HG03342 (cell line): ENCODE measurements at regions not wholly inside any gene's neighbourhood (a gene's known extent, or its start where the extent isn't known, plus 50 kb on each side); places are given as distances from the start of the nearest gene placed in this dataset.

Experiments
- ATAC-seq: cut with Tn5 transposase; IDR thresholded peaks from one replicate; pipeline ENCODE4 v1.9.1; 2021; ENCODE audit warnings: mild to moderate bottlenecking, moderate library complexity; ENCODE audit not compliant: unreplicated experiment

DNA sequence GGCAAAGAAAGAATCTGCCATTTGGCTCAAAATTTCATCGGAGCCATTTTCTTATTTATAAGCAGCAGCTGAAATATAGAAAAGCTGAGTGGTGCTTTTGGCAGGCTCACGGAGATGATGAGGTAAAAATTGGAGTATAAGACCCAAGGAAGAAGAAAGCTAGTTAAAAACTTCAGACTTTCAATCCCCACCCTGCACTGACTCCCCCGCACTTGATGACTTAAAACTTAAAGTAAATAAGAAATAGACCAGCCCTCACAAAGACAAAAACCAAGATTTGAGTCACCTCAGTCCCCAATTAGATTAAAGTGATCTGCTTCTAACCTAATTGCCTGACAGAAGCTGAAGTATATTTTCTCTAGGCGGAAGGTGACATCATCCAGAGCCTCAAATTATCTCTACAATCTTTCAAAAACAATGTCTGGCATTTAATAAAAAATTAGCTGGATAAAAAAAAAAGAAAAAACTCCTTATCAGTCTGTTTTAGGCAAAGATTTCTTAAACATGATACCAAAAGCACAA, 124.0 kb upstream of the PJA2 start:
- ATAC-seq, result no peak

GRCh38 chr5:109532773-109533364, 123.1 kb upstream of the PJA2 start:
- ATAC-seq, result no peak

DNA sequence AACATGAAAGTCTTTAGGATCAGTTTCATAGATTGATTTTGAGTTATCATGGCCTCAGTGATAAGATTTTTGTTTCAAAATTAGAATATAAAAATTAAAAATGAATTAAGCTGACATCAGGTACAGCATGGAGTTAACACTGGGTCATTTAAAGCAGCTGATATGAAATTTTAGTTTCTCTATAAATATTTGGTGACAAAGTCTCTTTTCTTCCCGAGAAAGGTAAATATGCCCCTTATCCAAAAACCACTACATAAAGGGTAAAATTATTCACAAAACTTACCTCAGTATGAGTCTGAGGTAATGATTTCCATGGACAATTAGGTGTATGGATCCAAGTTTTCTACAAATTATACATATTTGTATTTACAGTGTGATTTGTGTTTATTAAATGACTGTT, 121.5 kb upstream of the PJA2 start:
- ATAC-seq, result no peak

- ATAC-seq, result no peak
Measured at GRCh38 chr5:109529987-109530386, 120.2 kb upstream of the PJA2 start.

DNA sequence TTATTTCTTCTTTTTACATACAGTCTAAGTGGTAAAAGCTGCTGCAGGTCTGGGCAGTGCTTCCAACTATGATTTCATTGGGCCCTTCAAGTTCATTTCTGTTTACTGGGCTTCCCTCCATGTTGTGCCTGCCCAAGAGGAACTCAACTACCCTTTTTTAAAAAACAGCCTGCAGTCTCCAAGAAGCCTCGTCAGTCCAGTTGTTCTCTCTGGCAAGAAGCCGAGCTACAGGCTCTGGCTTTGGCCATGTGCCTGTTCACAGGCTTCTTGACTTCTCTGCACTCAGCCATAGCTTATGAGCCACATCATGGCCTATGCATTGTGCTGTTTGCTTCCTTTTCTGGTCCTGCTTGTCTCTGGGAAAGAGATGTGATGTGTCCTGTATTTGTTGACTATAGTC, 119.7 kb upstream of the PJA2 start:
- ATAC-seq, result no peak

- ATAC-seq, result no peak
Measured at GRCh38 chr5:109524555-109524954, 114.8 kb upstream of the PJA2 start.

DNA sequence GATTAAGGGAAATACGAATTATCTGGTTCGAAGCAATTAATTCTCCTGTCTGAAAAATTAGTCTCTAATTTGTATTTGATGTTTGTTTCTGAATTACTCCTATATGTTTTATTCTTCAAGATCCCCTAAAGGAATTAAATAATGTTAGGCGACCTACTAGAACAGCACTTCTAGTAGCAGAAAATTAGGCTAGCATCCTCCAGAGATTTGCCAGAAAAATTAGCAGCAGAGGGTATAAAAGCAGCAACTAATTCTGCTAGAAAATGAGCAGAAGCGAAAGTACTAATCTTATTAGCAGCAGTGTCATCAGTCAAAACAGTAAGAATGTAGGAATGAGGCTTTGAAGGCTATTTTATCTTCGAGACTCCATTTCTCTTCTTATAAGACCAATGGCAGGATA, 114.3 kb upstream of the PJA2 start:
- no peak for ATAC-seq

DNA sequence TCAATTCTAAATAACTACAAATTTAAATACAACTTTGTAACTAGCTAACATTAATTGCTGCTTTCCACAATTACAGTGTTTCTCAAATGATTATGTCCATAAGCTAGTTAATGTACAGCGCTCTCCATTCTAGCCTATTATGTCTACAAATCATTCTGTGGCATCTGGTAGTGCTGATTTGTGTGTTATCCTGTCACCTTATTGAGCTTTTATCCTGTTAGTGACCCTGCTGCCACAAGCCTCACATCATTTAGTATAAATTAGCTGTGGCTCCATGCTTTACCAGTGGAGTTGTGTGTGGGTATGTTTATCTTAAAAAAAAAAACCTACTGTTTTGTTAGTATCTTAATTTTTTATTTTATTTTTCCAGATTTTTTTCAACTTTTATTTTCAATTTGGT, 112.6 kb upstream of the PJA2 start:
- ATAC-seq, result no peak

- ATAC-seq, result no peak
Measured at GRCh38 chr5:109519416-109519815, 109.6 kb upstream of the PJA2 start.

- ATAC-seq, result no peak
Measured at GRCh38 chr5:109516390-109516789, 106.6 kb upstream of the PJA2 start.

DNA sequence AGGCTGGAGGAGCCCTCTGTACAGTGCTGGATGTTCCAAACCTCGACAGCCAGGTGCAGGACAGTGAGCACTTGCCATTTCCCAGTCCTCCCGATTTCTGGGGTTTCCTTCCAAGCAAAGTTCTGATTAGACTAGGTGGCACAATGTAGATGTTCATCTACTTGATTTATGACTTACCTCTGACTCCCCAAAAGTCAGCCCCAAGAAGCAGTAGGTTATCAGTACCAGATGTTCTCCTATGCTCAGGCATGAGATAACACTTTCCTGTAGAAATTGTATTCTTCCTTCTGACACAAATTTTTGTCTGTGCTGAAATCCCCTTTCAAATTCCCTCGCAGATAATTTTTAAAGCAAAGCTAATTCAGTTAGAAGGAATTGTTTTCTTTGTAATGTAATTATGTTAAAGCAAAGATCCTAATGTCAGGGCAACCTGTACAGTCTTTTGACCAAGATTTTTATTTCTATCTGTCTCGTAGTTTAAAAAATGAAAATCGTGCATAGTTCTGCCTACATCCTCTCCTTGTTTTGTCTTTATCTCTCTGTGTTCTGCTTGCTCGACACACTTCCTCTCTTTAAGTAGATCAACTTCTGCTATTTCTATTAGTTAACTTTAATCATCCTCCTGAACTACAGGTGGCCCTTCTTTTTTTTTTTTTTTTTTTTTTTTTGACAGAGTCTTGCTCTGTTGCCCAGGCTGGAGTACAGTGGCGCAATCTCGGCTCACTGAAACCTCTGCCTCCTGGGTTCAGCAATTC, 102.4 kb upstream of the PJA2 start:
- no peak for ATAC-seq

DNA sequence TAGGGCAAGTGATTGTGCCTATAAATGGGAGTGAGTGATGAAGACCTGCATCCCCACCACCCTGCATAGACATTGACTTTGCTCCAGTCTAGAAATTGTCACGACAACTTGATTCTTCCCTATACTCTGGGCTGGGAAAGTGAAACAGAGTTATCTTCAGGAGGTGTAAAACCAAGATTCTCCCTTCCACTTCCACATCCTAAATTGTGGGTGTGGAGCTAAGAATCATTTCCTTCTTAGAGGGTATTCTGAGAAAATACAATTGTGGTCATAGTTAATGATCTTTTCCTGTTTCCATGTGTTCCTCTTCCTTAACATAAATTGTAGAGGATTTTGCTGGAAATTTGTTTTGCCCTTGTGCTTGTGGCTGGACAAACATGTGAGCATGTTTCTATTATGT, 96.8 kb upstream of the PJA2 start:
- ATAC-seq, result no peak

DNA sequence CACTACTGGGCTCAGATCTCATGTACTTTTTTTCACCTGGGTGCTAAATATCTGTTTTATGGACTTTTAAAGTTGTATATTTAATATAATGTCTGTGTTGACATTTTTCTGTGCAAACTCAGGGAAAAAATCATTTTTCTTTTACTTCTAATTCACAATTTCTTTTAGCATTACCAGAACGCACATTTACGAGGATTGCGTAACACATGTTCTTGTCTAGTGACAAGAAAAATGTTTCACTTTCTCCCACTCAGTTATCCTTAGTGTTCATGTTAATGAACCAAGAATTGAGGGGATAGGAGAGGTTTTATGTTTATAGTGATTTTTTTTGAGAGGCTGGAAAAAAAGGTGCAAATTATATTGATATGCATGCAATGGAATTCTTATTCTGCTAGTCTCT, 86.3 kb upstream of the PJA2 start:
- ATAC-seq, result no peak

GRCh38 chr5:109487753-109488420, 78.1 kb upstream of the PJA2 start:
- ATAC-seq, result no peak

DNA sequence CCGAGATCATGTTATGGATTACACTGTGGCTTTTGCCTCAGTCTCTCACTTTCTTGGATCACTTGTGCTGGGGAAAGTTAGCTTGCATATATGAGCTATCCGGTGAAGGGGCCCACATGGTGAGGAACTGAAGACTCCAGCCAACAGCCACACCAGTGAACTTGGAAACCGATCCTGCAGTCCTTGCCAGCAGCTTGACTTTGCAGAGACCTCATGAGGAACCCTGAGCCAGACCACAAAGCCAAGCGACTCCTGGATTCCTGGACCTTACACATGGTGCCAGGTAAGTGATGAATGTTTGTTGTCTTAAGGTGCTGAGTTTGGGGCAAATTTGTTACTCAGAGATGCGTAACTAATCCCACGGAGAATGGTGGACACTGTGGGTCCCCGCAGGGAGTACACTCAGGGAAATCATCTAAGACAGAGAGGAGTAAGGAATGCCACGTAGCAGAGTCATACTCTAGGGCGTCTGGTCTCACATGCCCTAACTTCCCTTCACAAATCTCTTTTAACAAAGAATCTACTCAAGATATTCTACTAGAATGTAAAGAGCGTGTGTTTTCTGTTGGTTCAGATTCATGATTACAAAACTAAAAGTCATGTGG, 76.5 kb upstream of the PJA2 start:
- ATAC-seq, result no peak

- ATAC-seq, result no peak
Measured at GRCh38 chr5:109485030-109485429, 75.3 kb upstream of the PJA2 start.

DNA sequence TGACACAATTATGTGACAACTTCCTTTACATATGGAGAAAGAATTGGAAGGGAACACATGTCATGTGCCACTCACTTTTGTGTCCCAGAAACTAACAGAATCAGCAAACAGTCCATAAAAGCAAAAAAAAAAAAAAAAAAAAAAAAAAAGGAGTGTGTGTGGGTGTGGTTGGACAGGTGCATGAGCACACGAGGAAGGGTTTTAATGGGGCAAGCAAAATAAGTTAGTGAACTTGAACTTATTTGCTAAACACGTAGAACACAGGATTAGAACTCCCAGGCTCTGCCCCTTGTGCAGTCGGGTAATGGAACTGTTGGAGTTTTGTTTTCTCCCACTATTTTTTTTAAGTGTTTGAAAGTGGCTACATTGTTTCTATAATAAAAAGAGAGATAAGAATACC, 74.8 kb upstream of the PJA2 start:
- no peak for ATAC-seq

DNA sequence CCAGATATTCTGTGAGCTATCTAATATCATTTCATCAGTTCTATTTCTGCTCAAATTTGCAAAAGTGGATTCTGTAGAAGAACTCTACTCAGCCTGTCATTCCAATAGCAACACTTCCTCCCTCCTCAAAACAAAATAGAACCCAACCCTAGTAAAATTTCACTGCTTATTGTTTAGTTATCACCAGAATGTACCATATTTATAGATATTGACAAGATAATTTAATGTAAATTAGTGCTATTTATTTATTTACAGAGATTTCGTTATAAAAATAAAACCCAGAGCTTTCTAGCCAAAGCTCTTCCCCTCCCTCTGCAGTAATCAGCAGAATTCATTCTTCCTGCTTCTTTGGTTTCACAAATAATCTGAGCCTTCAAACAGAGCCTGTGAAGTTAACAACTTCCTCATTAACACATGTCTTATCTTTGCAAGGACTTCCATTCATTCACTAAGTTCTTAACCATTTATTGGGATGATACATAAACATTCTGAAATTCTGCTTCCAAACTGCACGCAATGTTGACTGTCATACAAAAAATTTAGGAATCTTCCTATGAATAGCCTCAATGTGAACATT, 73.7 kb upstream of the PJA2 start:
- ATAC-seq, result no peak

DNA sequence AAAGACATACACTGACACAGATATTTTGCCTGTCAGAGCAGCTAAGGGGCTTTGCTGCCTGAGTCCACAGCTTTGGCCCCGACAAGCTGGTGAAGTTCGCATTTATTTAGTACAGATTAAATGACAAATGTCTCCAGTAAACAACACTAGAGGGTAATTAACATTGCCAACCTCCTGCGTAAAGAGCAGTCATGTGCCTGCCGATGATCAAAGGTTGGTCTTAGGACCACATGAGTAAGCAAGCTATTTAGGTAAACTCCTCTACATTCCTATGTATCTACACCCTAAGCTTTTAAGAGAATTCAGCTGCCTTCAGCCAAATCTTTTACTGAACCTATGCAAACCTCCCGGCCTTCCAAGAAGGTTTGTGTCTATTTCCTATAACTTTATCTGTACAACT, 73.0 kb upstream of the PJA2 start:
- no peak for ATAC-seq

GRCh38 chr5:109479260-109479860, 69.6 kb upstream of the PJA2 start:
- peak; percentile 64 for ATAC-seq

DNA sequence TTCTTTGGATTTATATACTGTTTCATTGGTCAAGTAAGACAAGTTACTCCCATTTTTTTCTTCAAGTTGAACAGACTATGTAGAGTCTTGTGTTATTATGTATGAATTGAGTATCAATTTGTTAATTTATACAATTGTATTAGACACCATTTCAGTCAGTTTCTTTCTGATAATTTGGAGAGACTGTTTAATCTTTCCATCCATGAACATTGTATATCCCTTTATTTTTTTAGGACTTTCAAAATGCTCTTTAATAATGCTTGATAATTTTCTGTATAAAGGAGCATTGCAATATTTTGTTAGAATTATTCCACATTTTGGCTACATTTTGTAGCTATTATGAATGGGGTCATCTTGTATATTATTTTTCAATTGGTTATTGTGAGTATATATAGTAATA, 69.1 kb upstream of the PJA2 start:
- ATAC-seq, result no peak
